NCI-H748 (cell line): ENCODE measurements at regions not wholly inside any gene's neighbourhood (a gene's known extent, or its start where the extent isn't known, plus 50 kb on each side); places are given as distances from the start of the nearest gene placed in this dataset.

ENCODE experiments used
- DNase-seq: peaks from one replicate; lab custom pipeline; 2025; ENCODE audit not compliant: unreplicated experiment; lab: John Stamatoyannopoulos, UW

DNA sequence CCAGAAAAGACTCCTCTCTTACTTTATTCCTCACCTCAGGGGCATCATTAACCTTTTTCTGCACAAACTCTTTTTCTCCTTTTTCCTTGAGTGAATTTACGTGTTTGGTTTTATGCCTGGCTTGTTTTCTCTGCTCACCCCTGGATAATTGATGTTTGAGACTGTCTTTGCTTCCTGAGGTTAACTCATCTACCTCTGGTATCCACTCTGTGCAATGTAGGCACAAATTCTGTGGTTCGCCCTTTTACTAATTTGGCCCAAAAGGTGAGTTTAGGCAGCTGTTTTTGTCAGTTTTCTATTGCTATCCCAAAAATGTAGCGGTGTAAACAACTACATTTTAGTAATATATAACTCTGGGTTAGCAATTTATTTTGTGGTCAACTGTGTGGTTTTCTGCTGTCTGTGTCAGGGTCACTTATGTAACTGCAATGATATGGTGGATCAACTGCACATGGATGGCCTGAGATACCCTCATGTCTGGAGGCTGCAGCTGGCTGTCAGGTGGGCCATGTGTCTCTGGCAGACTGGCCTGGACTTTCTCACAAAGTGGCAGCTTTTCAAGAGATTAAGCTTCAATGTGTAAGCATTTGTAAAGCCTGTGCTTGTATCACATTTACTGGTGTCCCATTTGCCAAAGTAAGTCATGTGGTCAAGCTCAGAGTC, 329.7 kb downstream of the FSIP2 start:
- peak; percentile 65 for DNase-seq

DNA sequence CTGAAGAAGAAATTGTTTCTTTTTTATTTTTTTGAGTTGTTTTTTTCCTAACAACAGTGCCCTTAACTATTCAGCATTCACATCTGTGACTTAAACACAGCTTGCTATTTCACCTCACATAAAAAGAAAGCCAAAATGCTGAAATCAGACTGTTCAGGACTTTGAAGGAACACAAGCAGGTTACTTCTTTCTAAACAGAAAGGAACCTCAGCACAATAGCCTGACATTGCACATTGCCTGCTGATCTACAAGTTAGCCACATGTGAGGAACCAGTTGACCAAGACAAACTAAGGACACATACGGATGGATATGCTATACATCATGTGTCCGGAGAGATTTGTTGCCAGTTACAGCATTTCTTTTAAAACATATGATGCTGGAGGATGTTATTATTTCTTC, 331.1 kb downstream of the FSIP2 start:
- peak; percentile 72 for DNase-seq

DNA sequence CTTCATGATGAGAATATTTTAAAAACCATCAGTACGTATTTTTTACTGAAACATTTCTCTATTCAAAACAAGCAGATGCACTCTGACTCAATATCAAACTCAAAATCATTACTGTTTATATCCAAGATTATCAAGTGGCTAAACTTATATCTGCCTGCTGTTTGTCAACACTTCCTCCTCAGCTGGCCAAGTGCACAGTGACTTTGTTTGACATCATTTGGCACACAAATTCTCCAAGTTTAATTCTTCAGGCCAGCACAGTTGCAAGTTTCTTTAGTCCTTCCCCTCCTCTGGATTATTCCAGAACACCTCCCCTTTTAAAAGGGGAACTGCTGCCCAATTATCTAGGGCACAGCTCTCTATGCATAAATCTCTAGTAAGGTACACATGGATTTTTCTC, 346.6 kb downstream of the FSIP2 start:
- no peak for DNase-seq

DNA sequence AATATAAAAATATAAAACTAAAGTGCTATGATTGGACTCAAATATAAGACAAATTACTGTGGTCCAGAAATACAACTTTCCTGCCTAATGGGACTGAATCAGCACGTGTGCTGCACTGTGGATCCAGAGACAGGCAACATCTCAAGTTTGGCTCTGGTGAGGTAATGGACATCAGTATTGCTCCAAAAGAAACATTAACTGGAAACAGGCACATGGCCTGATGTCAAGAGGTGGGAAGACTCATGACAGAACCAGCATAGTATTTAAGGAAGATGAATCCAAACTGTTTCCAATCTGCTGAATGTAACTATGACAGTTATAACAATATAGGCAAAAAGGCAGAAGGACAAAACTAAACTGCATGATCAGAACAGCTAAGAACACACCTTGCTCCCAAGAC, 354.6 kb downstream of the FSIP2 start:
- DNase-seq: no peak

DNA sequence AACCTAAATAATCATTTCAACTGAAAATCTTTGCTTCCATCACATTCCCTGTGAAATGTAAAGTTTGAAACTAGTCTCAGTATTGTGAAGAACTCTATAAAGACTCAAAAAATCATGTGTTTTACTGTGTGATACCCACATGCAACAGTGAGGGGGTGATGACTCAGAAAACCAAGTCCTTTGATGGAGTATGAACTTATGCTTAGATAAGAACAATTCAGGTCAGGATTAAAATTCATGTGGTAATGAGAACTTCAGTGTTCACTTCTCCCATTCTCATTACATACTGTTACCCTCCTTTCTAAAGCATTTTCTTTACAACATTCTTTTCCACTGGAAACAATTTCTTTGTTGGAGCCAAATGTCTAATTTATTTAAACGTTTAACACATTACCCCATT, 360.2 kb downstream of the FSIP2 start:
- no peak for DNase-seq

DNA sequence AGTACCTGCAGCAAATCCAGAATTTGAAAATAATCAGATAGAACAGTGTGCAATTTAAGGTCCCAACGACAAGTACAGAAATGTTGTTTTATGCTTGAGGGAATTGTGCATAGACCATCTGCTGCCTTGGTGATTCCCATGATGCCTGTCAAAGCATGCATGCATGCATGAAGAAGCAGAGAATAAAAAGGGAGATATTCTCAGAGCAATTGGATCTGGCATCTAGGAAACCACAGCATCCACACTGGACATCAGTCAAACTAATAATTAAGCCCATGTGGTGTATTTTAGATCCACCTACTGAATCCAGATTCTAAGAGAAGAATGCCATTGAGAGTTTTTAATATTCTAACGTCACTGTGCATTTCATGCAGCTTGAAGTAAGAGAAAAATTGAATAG, 361.2 kb downstream of the FSIP2 start:
- DNase-seq: no peak

DNA sequence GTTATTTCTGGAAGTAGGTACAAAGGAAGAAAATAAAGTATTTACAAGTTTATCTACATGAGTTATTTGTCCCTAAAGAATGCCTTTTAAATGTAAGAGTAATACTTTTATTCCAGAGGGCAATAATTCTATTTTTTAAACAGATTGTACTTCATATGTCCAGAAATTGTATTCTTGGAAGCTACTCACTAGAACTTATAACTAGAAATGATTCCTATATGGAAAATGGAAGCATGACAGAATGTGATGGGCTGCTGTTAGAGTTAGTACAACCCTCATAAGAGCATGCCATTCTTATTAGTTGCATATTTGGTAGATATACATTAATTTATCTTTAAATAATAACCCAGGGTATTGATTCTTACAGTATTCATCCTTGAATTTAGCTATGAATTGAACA, 362.0 kb downstream of the FSIP2 start:
- no peak for DNase-seq

DNA sequence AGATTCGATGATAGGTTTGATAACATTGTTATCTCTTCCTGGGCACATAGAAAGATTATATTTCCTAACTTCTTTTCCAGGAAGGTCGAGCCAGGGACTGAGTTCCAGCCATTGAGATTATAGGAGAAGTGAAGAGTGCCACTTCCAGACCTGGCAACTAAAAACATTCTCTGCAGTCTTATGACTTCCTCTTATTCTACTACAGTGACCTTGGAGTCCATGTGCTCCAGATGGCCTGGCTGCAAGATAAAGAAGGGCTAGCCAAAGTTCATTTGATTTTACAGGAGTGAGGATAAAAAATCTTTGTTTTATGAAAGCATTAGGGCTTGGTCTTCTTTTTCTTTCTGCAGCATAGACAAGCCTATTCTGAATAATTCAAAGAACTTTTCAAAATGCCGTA, 363.0 kb downstream of the FSIP2 start:
- no peak for DNase-seq

DNA sequence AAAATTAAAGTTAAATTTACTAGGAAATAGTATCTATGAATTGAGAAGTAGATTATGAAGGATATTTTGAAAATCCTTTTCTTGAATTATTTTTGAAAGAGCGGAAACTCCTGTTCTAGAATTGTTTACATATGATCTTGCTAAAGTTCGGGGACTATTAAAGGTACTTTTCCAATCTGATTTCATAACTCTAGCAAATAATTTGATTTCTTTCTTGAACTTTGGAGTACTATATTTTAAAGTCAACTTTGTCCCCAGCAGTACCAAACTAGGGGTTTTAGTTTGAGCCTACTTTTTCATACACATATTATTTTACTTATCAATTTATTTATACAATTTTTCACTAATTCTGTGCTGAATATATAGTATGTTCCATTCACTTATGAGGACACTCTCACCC, 364.7 kb downstream of the FSIP2 start:
- no peak for DNase-seq

DNA sequence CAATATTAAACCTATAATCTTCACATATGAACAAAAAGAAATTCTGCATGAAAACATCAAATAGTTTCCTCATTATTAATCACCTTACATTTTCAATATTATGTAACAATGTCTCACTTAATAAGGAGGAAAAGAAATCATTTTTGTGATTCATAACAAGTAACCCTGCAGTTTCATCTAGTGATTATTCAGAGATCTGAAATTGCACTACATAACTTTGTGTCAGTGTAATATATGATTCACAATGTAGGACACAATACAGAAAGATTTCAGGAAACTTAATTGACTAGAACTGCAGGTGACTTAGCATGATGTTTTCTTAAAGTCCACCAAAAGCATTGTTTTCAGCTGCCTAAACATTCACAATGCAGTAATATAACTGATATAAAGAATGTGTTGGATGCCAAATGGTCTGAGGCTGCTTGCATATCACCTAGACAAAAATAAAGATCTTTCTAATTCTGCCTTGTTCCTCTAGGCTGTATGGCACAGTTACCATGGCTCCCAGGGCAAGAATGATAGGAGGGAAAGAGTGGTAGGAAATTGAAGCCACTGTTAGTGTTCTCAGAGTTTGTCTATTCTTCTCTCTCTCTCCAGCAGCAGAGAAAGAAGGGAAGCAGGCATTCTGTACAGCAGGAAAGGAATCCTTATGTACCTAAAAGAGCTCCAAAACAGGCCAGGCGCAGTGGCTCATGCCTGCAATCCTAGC, 366.6 kb downstream of the FSIP2 start:
- no peak for DNase-seq

DNA sequence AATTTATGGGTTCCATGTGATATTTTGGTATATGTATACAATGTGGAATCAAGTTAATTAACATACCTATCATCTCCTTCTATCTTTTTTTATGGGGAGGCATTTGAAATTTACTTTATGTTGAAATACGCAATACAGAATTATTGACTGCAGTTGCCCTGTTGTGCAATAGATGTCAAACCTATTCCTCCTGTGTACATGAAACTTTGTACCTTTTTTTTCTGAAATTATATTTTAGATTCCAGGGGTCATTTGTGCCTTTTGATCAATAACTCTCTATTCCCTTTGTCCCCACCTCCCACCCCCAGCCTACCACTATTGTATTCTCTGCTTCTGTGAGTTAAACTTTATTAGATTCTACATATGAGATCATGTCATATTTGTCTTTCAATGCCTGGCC, 369.9 kb downstream of the FSIP2 start:
- no peak for DNase-seq

DNA sequence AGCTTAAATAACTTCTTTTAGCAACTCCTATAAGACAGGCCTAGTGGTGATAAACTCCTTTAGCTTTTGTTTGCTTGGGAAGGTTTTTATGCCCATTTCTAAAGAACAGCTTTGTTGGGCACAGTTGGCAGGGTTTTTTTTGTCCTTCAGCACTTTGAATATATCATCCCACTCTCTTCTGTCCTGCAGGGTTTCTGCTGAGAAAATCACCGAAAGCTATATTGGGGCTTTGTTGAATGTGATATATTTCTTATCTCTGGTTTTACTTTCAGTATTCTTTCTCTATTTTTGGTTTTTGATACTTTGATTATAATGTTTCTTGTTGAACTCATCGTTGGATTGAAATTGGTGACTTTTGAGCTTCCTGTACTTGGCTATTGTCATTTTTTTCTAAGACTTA, 372.8 kb upstream of the ZC3H15 start:
- DNase-seq: no peak

DNA sequence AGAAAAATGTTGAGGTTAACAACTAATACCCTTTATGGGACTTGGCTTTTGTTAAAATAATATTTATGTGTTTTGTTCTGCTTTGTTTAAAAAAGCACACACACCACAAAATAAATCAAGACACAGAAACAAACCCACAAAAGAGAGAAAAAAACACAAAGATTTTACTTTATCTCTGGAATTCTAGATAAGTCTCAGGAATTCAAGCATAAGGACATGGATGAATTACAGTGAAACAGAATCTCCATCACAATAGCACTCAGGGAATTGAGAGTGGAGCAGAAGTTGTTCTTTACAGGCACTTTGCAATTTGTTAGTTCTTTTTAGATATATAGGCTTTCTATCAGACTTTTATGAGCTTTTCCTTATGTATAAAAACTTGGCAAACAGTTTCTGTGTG, 360.9 kb upstream of the ZC3H15 start:
- DNase-seq: no peak

DNA sequence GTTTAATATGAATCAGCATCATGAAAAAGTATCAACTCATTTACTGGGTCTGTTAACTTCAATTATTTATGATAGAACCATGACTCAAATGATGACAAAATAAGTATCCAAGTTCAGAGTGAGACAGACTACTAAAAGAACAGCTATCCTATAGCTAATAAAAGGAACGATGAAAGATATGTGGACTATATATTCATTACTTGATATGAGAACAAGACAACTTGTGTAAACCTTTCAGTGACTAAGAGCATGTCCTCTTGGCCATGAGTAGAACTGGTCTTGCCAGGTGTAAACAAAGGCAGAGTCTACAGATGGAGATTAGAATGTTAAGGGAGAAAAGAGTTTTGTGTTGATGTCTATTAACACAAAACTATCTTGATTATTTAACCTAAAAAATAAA, 360.4 kb upstream of the ZC3H15 start:
- no peak for DNase-seq

DNA sequence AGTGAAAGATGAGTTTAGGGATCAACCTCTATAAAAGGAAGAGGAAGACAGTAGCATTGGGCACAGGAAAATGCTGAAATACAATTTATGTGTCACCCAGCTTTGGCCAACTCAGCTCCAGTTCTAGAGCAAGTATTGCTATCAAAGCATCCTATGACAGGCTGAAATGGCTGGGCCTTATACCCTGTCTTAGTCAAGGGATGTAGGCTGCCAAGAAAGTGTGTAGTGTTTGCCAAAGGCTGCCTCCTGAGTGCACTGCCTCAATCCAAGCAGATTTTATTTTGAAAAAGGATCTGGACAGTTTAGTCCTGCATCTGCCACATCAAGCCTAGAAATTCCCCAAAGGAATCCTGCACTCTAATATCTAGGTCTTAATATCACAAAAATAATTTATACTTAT, 359.9 kb upstream of the ZC3H15 start:
- no peak for DNase-seq

DNA sequence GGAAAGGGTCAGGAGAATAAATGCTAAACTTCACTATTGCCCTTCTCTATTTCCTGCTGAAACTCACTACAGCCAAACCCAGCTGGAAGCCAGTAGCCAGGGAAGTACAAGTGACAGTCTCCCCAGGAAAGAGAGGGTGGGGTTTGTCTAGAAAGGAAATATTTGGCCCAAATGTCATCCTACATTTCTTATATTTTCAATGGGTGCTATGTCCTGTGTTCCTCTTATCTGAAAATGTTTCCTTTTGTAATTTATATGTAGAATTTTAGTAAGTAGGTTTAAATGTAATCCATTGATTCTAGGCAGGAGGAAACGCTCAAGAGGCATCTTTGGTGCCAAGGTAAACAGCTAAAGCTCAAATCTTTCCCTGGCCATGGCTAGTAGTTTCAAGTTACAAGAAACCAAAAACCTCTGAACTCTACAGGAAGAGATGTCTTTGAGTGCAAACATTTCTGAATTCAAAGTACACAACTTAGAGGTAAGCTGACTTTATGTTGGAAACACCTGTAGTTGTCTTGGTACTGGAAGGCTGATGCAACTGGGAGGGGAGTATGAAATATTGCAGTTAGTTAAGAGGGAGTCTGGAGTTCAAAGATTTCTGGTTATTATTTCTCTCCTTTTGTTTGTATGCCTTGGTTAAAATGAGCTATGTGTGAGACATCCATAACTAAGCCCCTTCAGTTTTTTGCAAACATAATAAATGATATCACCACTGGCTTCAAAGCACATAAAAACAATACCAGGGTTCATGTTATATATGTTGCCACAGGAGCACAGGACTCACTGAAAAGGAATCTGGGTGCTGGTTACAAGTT, 356.1 kb upstream of the ZC3H15 start:
- peak; percentile 92 for DNase-seq

DNA sequence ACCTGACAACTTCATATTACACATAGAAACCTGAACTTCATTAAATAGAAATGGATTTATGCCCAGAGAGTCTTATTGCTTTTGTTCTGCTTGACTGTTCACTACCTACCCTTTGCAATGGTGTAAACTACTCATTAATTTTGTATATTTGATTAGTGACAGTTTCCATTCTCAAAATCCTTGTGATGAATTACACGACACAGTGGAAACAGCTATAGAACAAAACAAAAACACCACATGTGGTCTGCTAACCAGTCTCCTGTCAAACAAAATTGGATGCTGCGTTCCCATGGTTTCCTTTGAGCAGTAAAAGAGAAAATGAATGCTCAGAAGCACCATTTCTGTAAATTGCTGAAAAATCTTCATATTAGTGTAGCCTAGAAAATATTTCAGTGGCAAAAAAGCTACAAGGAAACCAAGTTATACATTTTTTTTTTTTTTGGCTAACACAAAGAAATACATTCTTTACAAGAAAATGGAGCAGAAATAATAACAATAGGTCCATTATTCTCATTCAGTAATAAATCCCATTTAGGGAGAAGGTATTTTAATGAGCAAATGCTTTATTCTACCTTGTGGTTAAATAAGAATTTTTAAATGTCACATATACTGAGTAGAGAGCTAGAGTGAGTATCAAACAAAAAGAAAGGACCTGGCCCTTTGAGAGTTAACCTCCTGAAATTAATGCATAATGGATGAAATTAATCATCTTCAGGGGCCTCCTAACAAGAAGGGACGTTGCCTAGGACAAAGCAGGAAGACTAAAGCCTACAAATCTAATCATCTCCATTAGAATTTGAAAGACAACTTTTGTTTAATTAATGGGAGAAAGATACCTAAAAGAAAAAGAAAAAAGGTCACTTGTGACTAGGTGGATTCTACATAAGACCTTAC, 355.1 kb upstream of the ZC3H15 start:
- DNase-seq: peak; percentile 99

DNA sequence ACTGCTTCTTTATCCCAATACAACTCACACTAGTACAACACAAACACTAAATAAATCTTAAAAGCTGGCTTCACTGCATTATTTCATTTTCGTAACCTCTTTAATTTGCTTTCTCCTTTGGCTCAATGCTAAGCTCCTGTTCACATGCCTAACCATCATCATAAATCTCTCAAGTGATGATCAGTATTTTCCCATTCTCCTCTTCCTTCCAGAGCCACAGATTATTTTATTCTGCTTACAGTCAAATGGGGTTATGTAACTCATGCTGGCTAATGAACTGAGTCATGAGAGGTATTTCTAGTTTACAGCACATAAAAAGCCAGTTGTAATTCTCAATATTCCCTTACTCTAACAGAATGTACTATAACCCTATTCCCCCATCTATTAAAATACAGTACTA, 350.4 kb upstream of the ZC3H15 start:
- DNase-seq: no peak

DNA sequence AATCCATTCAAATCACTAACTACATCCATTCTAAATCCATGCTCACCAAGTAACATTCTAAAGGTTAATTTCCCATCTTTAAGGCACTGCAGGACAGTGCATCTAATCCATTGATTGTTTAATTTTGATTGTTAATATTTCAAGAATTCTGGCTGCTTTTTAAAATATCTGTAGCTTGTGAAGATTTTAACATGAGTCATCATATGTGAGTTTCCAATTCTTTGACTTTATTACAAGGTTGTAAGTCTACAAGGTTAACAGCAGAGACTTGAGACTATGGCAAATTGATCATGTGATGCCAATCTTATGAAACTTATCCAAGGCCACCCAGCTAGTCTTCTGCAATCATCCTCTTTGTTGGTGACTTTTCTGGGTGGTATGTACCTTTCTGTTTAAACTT, 349.2 kb upstream of the ZC3H15 start:
- DNase-seq: no peak

DNA sequence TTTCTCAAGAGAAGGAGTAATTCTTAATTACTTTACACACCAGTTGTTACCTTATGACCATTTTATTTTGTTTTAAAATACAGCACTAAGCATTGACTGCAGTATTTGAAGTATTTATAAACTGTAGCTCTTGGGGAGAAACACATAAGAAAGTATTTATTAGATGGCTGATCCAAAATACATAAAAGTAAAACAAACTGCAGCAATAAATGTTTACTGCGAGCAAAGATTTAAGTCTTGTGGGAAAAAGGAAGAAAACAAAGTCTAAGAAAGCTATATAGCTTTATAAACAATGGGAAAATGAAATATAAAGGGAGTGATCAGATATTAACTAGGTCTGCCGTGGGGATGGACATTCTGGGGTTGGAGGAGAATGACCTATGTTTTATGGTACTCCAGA, 347.2 kb upstream of the ZC3H15 start:
- DNase-seq: no peak

DNA sequence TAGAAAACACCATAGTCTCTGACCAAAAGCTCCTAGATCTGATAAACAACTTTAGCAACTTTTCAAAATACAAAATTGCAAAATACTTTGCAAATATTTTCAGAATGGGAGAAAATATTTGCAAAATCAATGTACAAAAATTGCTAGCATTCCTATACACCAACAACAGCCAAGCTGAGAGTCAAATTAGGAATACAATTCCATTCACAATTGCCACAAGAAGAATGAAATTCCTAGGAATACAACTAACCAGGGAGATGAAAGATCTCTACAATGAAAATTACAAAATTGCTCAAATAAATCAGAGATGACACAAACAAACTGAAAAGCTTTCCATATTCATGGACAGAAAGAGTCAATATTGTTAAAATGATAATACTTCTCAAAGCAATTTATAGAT, 327.0 kb upstream of the ZC3H15 start:
- no peak for DNase-seq
